ENCODE measurements at regions not wholly inside any gene's neighbourhood (a gene's known extent, or its start where the extent isn't known, plus 50 kb on each side); places are given as distances from the start of the nearest gene placed in this dataset.

DNA sequence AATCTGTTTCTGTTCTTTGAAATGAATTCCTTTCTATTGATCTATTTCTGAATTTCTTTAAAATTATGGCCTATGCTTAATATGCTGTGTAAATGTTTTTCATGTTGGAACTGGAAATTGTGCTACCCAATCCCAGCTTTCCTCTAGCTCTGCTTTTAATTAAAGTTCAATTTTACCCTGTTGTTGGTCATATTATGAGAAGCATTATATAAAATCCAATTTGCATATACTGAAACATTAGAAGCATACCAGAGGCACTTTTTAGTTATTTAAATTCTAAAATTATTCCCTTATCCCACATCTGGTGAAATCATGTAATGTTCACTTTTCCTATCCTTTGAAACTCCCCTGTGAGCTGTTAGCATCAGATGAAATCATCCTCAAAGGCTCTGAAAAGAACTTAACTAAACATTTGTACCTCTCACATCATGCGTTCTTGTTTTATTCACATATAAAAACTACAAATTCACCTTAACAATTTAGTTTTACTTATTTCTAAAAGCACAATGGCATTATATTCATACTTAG is 160.6 kb upstream of the COL21A1 start:
- DNase-seq (ENCODE audit: low read depth in 2 of 2) = no peak

DNA sequence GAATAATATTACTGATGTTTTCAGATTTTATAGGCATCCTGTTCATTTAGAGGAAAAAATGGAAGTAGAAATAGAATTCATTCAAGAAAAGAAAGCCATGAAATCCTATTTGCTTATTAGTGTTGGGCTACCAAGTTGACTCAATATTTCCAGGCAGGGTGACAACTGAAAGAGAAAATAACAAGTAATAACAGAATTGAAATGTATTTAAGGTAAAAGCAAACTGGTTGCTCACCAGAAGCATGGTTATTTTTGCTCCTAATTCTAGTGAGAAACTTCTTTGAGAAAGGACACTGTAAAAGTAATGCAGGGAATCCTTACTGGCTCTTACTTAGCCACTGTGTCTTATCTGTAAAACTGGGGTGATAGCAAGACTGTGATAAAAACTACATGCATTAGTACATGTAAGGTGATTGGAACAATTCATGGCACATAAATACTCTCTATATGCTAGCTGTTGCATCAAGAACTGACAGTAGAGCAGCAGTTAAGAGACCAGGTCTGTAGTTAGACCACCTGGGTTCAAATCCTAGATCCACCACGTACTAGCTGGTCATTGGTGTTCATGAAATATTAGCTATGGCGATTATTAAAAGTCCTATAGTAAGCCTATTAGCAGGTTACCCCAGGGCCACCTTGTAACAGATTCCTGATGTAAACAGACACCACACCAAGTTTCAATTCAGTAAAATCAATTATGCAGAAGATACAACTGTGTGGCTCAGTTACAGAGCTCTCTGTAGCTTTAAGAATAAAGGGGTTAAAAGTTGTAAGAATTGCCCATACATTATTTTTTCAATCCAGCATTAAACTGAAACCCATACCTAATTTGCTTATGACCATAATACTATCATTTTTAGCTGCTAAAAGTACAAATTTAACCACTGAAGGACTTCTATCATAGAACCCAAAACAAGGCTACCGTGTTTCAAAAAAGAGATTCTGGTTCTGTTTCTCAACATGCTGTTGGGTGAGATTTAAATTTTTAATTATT is 159.2 kb upstream of the COL21A1 start:
- DNase-seq (ENCODE audit: low read depth in 2 of 2) = no peak

DNA sequence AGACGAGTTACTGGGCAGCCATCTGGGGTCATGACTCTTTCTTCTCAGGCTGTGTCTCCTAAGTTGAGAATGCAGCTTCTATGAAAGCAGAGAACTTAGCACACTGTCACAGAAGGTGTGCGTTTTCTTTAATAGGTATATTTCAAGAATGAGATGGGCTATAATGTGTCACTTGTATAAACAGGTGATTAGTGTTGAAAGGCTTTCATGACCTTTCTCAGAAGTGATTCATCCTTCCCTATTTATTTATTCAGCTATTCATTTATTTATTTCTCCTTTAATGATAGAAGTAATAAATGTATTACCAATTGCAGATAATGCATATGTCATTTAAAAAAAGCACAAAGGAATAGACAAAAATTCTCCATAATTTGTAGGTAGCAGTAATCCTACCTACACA is 157.2 kb upstream of the COL21A1 start:
- no peak for DNase-seq (ENCODE audit: low read depth in 2 of 2)

DNA sequence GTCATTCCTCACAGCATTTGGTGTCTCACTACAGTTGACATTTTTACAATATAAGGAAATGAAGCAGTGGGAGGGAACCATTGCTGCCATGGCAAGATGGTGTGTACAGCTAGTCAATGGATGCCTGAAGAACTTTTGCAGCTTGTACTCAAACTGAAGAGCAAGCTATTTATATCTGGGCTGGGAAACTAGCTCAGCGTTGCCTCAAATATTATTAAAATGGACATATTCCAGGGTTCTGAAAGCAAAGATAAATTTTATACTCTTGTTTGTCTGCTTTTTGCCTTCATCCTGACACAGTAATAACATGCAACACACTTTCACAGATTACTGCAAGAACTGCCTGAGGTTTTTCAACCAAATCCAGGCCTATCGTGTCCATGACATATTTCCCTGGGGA is 156.4 kb upstream of the COL21A1 start:
- DNase-seq (ENCODE audit: low read depth in 2 of 2) = no peak

DNA sequence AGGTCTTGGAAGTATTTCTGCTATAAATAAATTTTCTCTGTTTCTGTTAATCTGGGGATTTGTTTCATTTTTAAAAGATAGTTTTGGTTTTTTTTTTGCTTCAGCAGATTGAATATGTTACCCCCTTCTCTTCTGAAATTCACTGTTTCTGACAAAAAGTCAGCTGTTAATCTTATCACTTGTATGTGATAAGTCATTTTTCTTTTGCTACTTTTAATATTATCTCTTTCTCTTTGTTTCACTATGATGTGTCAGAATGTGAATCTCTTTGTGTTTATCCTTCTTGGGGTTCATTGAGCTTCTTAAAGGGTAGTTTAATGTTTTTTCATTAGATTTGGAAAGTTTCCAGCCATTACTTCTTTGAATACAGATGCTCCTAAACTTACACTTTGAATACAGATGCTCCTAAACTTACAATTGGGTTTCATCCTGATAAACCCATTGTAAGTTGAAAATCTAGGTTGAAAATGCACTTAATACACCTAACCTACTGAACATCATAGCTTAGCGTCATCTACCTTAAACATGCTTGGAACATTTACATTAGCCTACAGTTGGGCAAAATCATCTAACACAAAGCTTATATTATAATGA is 154.2 kb upstream of the COL21A1 start:
- no peak for DNase-seq (ENCODE audit: low read depth in 2 of 2)

DNA sequence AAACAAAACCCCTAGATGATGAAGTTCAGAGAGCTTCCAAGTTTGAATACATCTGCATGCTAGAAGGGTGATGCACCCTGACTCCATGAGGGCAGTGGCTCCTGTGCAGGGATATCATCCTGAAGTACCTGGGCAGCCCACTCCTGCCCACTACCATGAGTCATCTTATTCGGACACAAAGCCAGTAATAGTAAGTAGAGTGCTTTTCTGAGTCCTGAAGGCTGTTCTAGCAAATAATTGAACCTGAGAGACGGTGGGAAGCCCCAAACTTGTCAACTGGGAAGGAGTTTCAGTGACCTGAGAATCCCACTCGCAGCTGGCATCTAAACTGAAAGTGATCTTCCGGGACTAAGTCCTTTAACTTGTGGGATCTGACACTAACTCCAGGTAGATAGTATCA is 152.9 kb upstream of the COL21A1 start:
- no peak for DNase-seq (ENCODE audit: low read depth in 2 of 2)

DNA sequence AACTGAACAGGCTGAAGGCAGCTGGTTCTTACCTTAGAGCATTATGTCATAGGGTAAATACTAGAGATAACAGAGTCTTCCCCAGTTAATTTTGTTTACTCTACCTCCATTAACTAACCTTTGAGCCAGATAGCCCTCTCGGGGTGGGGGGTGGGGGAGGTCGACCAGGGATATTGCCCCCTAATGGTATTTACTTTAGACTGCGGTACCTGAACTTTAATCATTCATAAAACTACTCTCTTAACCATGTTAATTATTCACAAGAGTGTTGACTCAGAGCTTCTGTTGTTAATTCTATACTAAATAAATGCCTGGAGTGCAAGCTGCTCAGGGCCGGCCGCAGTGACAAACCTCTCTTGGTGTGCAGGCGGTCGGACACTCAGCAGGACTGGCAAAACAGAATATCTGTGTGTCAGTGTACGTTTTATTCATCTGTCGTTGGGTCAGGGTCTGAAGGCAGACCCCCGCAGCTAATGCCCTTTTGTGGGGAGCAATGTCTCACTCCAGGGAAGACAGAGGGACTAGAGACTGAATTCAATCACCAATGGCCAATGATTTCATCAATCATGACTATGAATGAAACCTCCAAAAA is 152.4 kb upstream of the COL21A1 start:
- no peak for DNase-seq (ENCODE audit: low read depth in 2 of 2)

DNA sequence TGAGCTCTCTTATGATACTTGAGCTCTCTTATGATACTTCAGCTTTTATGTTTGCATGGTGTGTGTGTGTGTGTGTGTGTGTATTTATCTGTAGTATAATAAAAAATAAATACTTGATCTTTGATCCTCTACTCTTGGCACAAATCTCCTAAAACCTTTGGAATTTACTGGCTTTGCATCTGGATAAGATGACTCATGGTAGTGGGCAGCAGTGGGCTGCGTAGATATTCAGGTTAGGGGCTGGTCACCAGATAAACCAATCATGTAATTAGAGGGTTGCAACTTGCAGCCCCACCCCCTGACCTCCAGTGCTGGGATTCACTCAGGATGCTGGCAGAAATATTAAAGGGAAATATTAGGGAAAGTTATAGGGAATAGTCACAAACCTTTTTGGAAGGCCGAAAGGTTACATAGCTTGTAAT is 151.9 kb upstream of the COL21A1 start:
- DNase-seq (ENCODE audit: low read depth in 2 of 2) = no peak

DNA sequence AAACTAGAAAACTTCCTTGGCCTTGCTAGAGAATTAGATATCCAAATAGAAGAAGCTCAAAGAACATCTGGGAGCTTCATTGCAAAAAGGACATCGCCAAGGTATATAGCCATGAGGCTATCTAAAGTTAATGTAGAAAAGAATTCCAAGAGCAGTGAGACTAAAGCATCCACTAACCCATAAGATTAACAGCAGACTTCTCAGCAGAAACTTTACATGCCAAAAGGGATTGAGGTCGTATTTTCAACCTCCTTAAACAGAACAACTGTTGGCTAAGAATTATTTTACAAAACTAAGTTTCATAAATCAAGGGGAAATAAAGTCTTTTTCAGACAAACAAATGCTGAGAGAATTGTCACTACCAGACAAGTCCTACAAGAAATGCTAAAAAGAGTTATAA is 149.1 kb upstream of the COL21A1 start:
- DNase-seq (ENCODE audit: low read depth in 2 of 2) = no peak

DNA sequence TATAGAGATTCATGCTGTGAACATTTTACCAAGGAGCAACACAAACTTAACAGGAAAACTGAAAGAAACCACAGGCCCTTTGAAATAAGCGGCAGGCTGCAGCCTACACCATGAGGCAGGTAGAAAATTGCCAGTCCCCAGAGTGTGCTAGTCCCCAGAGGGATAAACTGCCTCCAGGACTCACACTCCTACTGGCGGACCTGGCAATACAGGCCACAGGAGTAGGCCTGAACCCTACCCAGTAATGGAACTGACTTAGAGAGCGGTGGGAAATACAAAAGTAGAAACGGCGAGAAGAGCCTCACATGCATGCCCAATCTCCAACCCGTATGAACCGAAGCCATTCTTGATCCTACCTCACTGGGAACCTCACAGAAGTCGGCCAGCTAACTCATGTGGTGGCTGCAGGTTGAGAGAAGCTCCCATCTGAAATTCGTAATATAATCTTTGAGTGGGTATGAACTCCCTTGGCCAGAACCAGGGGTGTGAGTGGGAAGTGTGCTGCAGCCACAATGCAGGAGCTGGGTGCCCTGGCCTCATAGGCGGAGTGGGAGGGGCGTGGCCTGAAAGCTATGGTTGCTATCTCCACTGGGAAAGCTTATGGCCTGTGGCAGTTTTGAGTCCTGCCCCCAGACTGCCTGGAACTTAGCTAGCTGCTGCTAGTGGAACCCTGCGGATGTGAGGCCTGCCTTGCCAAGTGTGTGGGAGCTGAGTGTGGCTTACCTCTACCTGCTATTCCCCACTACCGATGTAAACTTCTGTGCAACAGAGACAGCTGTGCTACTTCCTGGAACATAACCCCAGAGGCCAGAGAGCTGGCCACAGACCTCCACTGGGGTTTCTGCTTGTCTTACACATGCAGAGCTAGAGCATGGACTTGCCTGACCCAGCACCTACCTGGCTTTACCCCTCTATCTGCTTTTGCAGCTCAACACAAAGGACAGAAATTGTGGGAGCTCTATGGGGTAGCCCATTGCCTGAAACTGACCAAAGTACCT is 146.5 kb upstream of the COL21A1 start:
- DNase-seq (ENCODE audit: low read depth in 2 of 2) = no peak

DNA sequence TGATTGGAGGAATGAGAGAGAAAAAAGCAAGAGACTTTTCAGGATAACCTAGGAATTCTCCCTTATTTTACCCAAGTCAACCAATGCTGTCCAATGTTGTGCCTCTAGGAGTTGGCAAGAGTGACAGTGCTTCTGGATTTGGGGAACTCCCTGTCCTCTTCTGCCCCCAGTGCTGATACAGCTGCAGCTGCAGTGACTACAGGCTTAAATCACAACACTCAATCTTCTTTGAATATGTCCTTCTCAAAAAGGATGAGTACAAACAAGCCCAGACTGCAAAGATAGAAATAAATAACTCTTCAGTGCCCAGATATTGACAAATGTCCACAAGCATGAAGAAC is 141.0 kb upstream of the COL21A1 start:
- DNase-seq (ENCODE audit: low read depth in 2 of 2) = no peak

DNA sequence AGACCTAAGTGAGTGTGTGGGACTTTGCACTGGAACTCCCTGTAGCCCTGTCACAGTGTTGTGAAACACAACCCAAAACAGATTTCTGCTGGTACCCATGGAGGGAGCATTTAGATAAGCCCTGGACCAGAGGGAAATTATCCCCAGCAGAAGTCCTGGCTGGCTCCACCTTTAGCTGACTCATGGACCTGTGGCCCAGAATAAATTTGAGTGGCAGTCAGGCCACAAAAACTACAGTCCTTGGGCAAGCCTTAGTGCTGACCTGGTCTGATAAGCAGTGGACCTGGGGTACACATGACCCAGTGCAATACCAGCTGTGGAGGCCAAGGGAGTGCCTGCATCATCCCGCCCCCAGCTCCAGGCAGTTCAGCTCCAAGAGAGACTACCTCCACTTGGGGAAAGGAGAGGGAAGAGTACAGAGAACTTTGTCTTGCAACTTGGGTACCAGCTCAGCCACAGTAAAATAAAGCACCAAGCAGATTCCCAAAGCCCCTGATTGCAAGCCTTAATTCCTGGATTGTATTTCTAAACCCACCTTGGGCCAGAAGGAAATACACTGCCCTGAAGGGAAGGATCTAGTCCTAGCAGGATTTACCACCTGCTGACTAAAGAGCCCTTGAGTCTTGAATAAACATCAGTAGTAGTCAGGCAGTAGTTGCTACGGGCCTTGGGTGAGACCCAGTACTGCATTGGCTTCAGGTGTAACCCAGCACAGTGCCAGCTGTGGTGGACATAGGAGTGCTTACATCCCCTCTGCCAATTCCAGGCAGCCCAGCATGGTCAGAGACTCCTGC is 140.4 kb upstream of the COL21A1 start:
- DNase-seq (ENCODE audit: low read depth in 2 of 2) = no peak

DNA sequence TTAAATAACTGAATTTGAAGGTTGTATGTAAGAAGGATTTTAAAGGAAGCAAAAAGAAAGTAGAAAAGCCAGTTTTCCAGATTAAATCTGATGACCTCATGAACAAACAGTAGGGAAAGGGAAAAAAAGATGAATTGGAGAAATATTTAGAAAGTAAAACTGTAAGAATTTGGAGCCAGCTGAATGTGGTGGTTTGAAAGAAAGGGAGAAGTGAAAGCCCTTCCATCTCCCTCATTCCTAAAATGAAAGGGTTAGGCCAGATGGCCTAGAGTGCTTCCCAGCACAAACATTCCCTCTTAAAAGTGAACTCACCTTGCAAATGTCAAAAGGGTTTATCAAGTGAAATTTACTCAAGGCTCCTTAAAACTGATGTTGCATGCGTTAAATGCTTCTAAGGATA is 139.3 kb upstream of the COL21A1 start:
- DNase-seq (ENCODE audit: low read depth in 2 of 2) = no peak

DNA sequence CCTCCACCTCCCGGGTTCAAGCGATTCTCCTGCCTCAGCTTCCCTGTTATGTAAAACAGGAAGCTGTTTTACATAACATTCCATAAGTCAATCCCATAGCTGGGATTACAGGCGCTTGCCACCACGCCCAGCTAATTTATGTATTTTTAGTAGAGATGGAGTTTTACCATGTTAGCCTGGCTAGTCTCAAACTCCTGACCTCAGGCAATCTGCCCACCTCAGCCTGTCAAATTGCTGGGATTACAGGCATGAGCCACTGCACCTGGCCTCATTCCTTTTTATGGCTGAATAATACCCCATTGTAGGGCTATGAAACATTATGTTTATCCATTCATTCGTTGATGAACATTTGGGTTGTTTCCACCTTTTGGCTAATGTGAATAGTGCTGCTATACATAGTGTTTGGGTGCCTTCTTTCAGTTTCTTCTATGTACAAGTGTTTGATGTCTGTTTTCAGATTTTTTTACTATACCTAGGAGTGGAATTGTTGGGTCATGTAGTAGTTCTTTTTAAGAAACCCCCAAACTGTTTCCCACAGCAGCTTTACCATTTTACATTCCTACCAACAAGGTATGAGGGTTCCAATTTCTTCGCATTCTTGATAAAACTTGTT is 138.7 kb upstream of the COL21A1 start:
- no peak for DNase-seq (ENCODE audit: low read depth in 2 of 2)

DNA sequence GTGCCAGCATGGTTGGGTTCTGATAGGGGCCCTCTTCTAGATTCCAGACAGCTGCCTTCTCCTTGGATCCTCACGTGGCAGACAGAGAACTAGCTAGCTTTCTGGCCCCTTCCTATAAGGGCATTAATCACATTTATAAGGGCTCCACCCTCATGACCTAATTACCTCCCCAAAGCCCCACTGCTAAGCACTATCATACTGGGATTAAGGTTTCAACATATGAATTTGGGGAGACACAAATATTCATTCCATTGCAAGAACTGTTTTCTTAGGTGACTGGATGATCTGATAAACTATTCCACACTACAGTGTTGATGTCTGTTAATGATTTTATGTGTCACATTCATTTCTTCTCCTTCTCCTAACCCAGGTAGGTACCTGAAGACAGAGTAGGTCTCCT is 135.8 kb upstream of the COL21A1 start:
- DNase-seq (ENCODE audit: low read depth in 2 of 2) = no peak

DNA sequence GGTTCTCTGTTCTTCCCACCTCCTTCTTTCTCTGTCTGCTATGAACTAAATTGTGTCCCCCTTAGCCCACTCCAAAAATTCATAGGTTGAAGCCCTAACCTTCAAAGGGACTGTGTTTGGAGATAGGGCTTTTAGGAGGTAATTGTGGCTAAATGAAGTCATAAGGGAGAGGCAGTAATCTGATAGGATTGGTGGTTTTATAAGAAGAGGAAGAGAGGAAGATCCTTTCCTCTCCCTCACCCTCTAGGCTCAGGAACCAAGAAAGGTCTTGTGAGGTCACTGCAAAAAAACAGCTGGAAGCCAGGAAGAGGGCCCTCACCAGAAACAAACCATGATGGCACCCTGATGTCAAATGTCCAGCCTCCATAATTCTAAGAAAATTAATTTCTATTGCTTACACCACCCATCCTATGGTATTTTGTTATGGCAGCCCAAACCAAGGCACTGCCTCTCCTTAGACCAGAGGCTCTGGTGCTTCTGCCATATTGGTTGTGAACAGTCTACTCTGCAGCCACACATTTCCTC is 135.1 kb upstream of the COL21A1 start:
- no peak for DNase-seq (ENCODE audit: low read depth in 2 of 2)

DNA sequence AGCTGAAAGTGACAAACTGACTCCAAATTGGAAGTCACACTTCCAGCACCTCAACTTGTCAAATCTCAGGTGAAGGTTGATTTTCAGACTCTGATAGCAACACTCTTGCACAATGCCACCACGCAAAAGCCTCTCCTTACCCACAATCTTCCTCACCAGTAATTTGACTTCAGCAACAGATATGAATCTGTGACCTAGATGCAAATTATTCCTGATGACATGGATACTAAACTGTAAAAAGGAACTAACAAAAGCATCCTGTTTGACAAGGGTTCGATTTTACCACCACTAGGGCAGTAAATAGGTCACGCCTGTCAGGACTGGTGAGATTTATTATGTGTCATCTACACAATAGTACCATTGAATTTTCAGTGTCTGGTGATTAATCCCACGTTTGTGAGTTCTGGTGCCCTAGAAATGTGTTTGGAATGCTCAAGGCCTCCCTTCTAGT is 134.4 kb upstream of the COL21A1 start:
- no peak for DNase-seq (ENCODE audit: low read depth in 2 of 2)

DNA sequence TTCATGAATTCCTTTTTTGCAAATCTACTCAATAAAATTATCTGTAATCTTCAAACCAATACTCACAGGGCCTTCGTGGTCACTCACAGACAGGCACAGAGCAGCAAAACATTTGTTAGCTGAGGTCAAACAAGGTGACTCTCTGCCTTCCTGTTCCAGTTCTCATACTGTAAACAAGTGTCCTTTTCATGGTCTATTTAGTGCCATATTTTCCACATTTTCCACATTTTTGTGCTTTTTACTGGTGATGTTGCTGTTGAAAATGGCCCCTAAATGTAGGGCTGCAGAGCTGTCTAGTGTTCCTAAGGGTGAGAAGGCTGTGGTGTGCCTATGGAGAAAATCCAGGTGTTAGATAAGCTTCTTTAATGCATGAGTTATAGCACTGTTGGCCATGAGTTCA is 133.1 kb upstream of the COL21A1 start:
- DNase-seq (ENCODE audit: low read depth in 2 of 2) = no peak

DNA sequence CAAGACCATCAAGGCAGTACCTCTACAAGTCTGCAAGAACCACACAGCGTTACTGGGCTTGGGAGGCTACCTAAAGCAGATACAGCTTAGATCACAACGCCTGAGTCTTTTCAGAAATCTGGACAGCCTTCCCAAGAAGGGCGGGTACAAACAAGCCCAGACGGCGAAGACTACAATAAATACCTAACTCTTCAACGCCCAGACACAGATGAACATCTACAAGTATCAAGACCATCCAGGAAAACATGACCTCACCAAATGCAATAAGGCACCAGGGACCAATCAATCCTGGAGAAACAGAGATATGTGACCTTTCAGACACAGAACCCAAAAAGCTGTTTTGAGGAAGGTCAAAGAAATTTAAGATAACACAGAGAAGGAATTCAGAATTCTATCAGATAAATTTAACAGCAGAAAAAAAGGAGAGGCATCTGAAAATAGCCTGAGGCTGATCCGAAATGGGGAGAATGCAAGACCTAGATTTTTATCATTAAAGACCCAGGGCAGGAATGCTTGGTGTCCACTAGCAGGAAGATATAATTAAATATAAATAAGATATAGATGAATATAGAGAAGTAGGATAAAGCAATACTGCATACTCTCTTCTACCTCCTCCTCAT is 131.7 kb upstream of the COL21A1 start:
- DNase-seq (ENCODE audit: low read depth in 2 of 2) = no peak
